ENCODE measurements at regions not wholly inside any gene's neighbourhood (a gene's known extent, or its start where the extent isn't known, plus 50 kb on each side); places are given as distances from the start of the nearest gene placed in this dataset.

DNA sequence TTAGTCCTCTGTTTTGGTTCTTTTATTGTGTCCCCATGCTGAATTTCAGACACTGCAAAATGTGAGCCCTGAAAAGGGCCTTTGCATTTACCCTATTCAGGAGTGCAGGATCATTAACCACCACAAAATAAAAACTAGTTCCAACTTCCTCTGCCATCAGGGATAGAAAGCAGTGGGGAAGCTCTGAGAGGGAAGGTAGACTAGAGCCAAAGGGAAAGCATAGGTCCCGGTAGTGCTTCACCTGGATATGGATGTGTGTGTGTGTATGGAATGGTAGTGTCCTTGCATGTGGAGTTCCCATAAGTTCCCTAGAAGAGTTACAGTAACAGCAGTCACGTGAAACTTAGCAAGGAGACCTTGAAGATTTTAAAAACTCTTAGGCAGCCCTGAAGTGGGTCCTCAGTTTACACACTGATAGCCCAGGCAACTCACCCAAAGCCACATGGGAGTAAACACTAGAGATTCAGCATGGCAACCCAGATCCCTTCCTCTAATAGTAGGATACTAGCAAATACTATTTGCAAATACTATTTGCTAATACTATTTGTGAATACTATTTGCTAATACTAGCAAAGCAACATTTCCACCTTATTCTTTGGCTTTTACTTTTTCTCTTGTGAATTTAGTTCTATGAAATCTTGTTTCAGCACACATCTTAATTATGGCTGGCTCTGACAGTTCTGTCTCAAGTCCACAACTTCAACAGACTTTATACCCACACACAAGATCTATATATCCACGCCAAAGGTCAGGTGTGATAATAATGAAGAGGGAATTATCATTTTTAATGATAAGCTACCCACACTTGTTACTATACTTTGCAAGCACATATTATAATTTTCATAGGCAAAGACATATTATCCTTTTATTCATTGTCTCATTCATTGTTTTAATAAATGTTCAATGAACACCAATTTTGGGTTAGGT, 70.4 kb upstream of the IFNE start:
- peaks cover 47% of the 10 kb centered on the region for H3K4me1 ChIP-seq (ENCODE audit: insufficient read depth, poor library complexity, severe bottlenecking)
- ATAC-seq (ENCODE audit: low read depth) (peak; percentile 24), DNase-seq (ENCODE audit: low spot score) (no peak)
- TF ChIP-seq, protein P1, sequence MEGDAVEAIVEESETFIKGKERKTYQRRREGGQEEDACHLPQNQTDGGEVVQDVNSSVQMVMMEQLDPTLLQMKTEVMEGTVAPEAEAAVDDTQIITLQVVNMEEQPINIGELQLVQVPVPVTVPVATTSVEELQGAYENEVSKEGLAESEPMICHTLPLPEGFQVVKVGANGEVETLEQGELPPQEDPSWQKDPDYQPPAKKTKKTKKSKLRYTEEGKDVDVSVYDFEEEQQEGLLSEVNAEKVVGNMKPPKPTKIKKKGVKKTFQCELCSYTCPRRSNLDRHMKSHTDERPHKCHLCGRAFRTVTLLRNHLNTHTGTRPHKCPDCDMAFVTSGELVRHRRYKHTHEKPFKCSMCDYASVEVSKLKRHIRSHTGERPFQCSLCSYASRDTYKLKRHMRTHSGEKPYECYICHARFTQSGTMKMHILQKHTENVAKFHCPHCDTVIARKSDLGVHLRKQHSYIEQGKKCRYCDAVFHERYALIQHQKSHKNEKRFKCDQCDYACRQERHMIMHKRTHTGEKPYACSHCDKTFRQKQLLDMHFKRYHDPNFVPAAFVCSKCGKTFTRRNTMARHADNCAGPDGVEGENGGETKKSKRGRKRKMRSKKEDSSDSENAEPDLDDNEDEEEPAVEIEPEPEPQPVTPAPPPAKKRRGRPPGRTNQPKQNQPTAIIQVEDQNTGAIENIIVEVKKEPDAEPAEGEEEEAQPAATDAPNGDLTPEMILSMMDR (IDR thresholded peaks at IDR 0.05; ENCODE audit: poor library complexity, severe bottlenecking) = no peak
- H3K36me3 ChIP-seq (ENCODE audit: low read depth) = peaks cover 100% of the 10 kb centered on the region
- H3K27me3 ChIP-seq (ENCODE audit: insufficient read depth, poor library complexity, severe bottlenecking) = no peaks in the 10 kb centered on the region
- H3K4me3 ChIP-seq (ENCODE audit: severe bottlenecking) = peak overlapping the region; percentile 86
- peak overlapping the region; percentile 98 for H3K27ac ChIP-seq (ENCODE audit: poor library complexity, severe bottlenecking)
- H3K9me3 ChIP-seq (ENCODE audit: severe bottlenecking) = no peaks in the 10 kb centered on the region

- no peak for ATAC-seq (ENCODE audit: low read depth)
- Histone ChIP-seq H3K27ac (ENCODE audit: poor library complexity, severe bottlenecking) (peak overlapping the region; percentile 98), H3K4me3 (ENCODE audit: severe bottlenecking) (peak overlapping the region; percentile 86), H3K36me3 (ENCODE audit: low read depth) (peaks cover 100% of the 10 kb centered on the region), H3K27me3 (ENCODE audit: insufficient read depth, poor library complexity, severe bottlenecking) (no peaks in the 10 kb centered on the region), H3K4me1 (ENCODE audit: insufficient read depth, poor library complexity, severe bottlenecking) (peaks cover 38% of the 10 kb centered on the region), H3K9me3 (ENCODE audit: severe bottlenecking) (no peaks in the 10 kb centered on the region)
- TF ChIP-seq, protein P1 (IDR thresholded peaks at IDR 0.05; ENCODE audit: poor library complexity, severe bottlenecking) = no peak
- DNase-seq (ENCODE audit: low spot score) = no peak
Observed at GRCh38 chr9:21553441-21553840, 71.3 kb upstream of the IFNE start.

GRCh38 chr9:21554813-21555212, 72.7 kb upstream of the IFNE start:
- Histone ChIP-seq H3K36me3 (ENCODE audit: low read depth) (peaks cover 98% of the 10 kb centered on the region), H3K4me3 (ENCODE audit: severe bottlenecking) (peak overlapping the region; percentile 86), H3K4me1 (ENCODE audit: insufficient read depth, poor library complexity, severe bottlenecking) (peaks cover 25% of the 10 kb centered on the region), H3K27ac (ENCODE audit: poor library complexity, severe bottlenecking) (peak overlapping the region; percentile 98), H3K9me3 (ENCODE audit: severe bottlenecking) (no peaks in the 10 kb centered on the region), H3K27me3 (ENCODE audit: insufficient read depth, poor library complexity, severe bottlenecking) (no peaks in the 10 kb centered on the region)
- TF ChIP-seq, protein P1 (IDR thresholded peaks at IDR 0.05; ENCODE audit: poor library complexity, severe bottlenecking) = no peak
- ATAC-seq (ENCODE audit: low read depth) = no peak
- no peak for DNase-seq (ENCODE audit: low spot score)

GRCh38 chr9:21555911-21556310, 73.8 kb upstream of the IFNE start:
- ATAC-seq (ENCODE audit: low read depth) = peak; percentile 13; the same call in 2 of the 3 replicates
- Histone ChIP-seq H3K4me1 (ENCODE audit: insufficient read depth, poor library complexity, severe bottlenecking) (peaks cover 16% of the 10 kb centered on the region), H3K4me3 (ENCODE audit: severe bottlenecking) (peak overlapping the region; percentile 86), H3K9me3 (ENCODE audit: severe bottlenecking) (no peaks in the 10 kb centered on the region), H3K27ac (ENCODE audit: poor library complexity, severe bottlenecking) (peak overlapping the region; percentile 98), H3K36me3 (ENCODE audit: low read depth) (peaks cover 96% of the 10 kb centered on the region), H3K27me3 (ENCODE audit: insufficient read depth, poor library complexity, severe bottlenecking) (no peaks in the 10 kb centered on the region)
- TF ChIP-seq, protein P1 (IDR thresholded peaks at IDR 0.05; ENCODE audit: poor library complexity, severe bottlenecking) = no peak
- DNase-seq (ENCODE audit: low spot score) = no peak
